ENCODE measurements at regions not wholly inside any gene's neighbourhood (a gene's known extent, or its start where the extent isn't known, plus 50 kb on each side); places are given as distances from the start of the nearest gene placed in this dataset.
"Not testable (repeated sequence)": the region's sequence is repeated elsewhere in the genome, so short reads cannot be mapped to it uniquely, and the experiment has no call there.

GRCh38 chr6:141788096-141788495 lies 344.6 kb upstream of the GJE1 start:
- Histone ChIP-seq H3K27me3 (ENCODE audit: control insufficient read depth, insufficient read depth, low read length) (no peaks in the 10 kb centered on the region), H3K27ac (ENCODE audit: low read depth, low read length) (no peak overlapping the region), H3K36me3 (ENCODE audit: control insufficient read depth, insufficient read depth, low read length) (no peaks in the 10 kb centered on the region), H3K4me1 (ENCODE audit: control insufficient read depth, insufficient read depth, low read length) (no peaks in the 10 kb centered on the region), H3K9ac (ENCODE audit: low read length) (no peak overlapping the region), H3K4me3 (ENCODE audit: low read length) (no peak overlapping the region)

DNA sequence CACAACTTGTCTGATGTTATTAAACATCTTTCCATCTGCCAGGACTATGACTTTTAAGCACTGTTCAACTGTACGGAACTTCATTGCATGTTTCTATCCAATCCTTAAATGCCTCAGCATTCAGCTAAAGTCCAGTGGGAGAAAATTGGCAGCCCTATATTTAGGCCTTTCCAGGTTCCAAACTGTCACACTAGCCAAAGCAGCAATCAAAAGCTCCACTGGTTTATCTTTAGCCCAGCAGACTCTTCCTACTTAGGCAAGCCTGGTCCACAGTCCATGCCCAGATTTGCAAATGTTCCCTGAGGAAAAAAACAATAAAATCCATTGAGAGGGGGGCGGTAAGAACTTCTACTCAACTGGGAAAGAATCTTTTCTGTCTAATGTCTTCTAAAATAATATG lies 349.1 kb upstream of the GJE1 start:
- Histone ChIP-seq H3K9ac (ENCODE audit: low read length) (no peak overlapping the region), H3K27ac (ENCODE audit: low read depth, low read length) (no peak overlapping the region), H3K4me3 (ENCODE audit: low read length) (no peak overlapping the region), H3K4me1 (ENCODE audit: control insufficient read depth, insufficient read depth, low read length) (no peaks in the 10 kb centered on the region), H3K27me3 (ENCODE audit: control insufficient read depth, insufficient read depth, low read length) (no peaks in the 10 kb centered on the region), H3K36me3 (ENCODE audit: control insufficient read depth, insufficient read depth, low read length) (no peaks in the 10 kb centered on the region)

DNA sequence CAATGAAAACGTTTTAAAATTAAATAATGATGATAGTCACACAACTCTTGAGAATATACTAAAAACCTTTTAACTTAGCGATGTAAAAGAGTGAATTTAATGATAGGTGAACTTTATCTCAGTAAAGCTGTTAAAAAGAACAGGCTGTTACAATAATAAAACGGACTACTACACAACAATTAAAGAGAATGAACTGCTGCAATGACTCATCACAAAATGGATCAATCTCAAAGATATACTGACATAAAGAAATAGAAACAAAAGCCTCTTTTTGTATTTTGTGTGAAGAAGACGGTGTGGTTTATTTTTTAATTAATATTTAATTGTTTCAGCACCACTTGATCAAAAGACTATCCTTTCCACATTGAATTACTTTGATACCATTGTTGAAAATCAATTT lies 352.4 kb upstream of the GJE1 start:
- Histone ChIP-seq H3K36me3 (ENCODE audit: control insufficient read depth, insufficient read depth, low read length) (no peaks in the 10 kb centered on the region), H3K27ac (ENCODE audit: low read depth, low read length) (no peak overlapping the region), H3K4me3 (ENCODE audit: low read length) (no peak overlapping the region), H3K4me1 (ENCODE audit: control insufficient read depth, insufficient read depth, low read length) (no peaks in the 10 kb centered on the region), H3K27me3 (ENCODE audit: control insufficient read depth, insufficient read depth, low read length) (no peaks in the 10 kb centered on the region), H3K9ac (ENCODE audit: low read length) (no peak overlapping the region)

GRCh38 chr6:141764388-141764787 lies 368.3 kb upstream of the GJE1 start:
- Histone ChIP-seq H3K4me3 (ENCODE audit: low read length) (no peak overlapping the region), H3K36me3 (ENCODE audit: control insufficient read depth, insufficient read depth, low read length) (no peaks in the 10 kb centered on the region), H3K27me3 (ENCODE audit: control insufficient read depth, insufficient read depth, low read length) (no peaks in the 10 kb centered on the region), H3K27ac (ENCODE audit: low read depth, low read length) (no peak overlapping the region), H3K4me1 (ENCODE audit: control insufficient read depth, insufficient read depth, low read length) (no peaks in the 10 kb centered on the region), H3K9ac (ENCODE audit: low read length) (no peak overlapping the region)

- Histone ChIP-seq H3K27ac (ENCODE audit: low read depth, low read length) (no peak overlapping the region), H3K27me3 (ENCODE audit: control insufficient read depth, insufficient read depth, low read length) (no peaks in the 10 kb centered on the region), H3K4me1 (ENCODE audit: control insufficient read depth, insufficient read depth, low read length) (no peaks in the 10 kb centered on the region), H3K9ac (ENCODE audit: low read length) (no peak overlapping the region), H3K36me3 (ENCODE audit: control insufficient read depth, insufficient read depth, low read length) (no peaks in the 10 kb centered on the region), H3K4me3 (ENCODE audit: low read length) (no peak overlapping the region)
Measured at GRCh38 chr6:141758430-141758829, 374.3 kb upstream of the GJE1 start.

DNA sequence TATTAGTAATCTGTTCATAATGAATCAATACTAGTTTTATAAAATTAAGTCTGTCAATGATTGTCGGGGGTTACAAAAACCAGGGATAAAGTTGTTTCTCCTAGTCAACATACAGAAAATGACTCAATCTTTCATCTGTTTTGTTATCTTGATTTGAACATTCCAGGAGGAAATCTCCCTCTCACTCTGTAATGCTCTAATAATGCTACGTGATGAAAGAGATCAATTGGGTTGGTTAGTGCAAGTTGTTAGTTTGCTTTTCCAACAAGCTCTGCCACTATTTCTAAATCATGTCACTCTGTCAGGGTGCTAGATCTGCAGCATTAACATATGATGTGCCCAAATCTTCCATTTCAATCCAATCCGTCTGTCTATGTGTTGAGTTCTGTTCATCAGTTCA lies 379.5 kb upstream of the GJE1 start:
- Histone ChIP-seq H3K9ac (ENCODE audit: low read length) (no peak overlapping the region), H3K27me3 (ENCODE audit: control insufficient read depth, insufficient read depth, low read length) (no peaks in the 10 kb centered on the region), H3K4me3 (ENCODE audit: low read length) (no peak overlapping the region), H3K4me1 (ENCODE audit: control insufficient read depth, insufficient read depth, low read length) (no peaks in the 10 kb centered on the region), H3K27ac (ENCODE audit: low read depth, low read length) (no peak overlapping the region), H3K36me3 (ENCODE audit: control insufficient read depth, insufficient read depth, low read length) (no peaks in the 10 kb centered on the region)

DNA sequence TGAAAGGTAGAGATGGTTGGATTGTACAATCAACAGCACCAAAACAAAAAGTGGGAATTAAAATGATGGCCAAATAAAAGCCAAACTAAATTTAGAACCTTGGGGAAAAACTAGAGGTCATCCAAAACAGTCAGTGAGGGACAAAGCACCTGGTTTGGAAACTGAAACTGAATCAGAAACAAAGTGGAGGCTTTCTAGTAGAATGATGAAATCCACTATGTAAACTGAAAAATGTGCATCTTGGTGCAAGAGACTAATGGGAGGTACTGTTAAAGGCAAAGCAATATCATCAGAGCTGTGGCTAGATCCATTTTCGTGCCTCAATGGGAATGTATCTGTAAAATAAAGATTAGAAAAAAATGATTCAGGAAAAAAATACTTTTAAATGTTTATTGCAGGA lies 380.0 kb upstream of the GJE1 start:
- no peaks in the 10 kb centered on the region for H3K27me3 ChIP-seq (ENCODE audit: control insufficient read depth, insufficient read depth, low read length)

DNA sequence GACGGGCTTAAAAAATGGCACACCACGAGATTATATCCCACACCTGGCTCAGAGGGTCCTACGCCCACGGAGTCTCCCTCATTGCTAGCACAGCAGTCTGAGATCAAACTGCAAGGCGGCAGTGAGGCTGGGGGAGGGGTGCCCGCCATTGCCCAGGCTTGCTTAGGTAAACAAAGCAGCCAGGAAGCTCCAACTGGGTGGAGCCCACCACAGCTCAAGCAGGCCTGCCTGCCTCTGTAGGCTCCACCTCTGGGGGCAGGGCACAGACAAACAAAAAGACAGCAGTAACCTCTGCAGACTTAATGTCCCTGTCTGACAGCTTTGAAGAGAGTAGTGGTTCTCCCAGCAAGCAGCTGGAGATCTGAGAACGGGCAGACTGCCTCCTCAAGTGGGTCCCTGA lies 386.4 kb upstream of the GJE1 start:
- not testable (repeated sequence) for H3K27me3 ChIP-seq (ENCODE audit: control insufficient read depth, insufficient read depth, low read length); H3K4me1 ChIP-seq (ENCODE audit: control insufficient read depth, insufficient read depth, low read length); H3K4me3 ChIP-seq (ENCODE audit: low read length); H3K36me3 ChIP-seq (ENCODE audit: control insufficient read depth, insufficient read depth, low read length); H3K9ac ChIP-seq (ENCODE audit: low read length); H3K27ac ChIP-seq (ENCODE audit: low read depth, low read length)

More for the DNA sequence above, 380.0 kb upstream of the GJE1 start:
- no peak overlapping the region for H3K9ac ChIP-seq (ENCODE audit: low read length)
- H3K4me1 ChIP-seq (ENCODE audit: control insufficient read depth, insufficient read depth, low read length) = no peaks in the 10 kb centered on the region
- H3K4me3 ChIP-seq (ENCODE audit: low read length) = no peak overlapping the region
- H3K36me3 ChIP-seq (ENCODE audit: control insufficient read depth, insufficient read depth, low read length) = no peaks in the 10 kb centered on the region
- no peak overlapping the region for H3K27ac ChIP-seq (ENCODE audit: low read depth, low read length)

DNA sequence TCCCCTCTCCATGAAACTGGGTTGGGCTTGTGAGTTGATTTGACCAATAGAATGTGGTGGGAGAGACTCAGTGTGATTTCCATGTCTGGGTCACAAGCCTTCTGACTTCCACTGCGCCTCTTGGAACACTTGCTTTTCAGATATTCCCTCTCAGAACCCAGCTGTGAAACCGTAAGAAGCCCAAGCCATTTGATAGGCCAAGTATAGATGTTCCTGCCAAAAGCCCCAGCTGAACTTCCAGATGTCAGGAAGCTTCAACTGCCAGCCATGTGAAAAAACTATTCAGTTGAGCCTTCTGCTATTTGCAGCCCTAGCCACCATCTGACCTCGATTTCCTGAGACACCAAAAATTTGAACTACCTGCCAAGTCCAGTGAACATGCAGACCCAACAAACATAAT lies 387.8 kb upstream of the GJE1 start:
- no peak overlapping the region for H3K4me3 ChIP-seq (ENCODE audit: low read length)
- no peaks in the 10 kb centered on the region for H3K4me1 ChIP-seq (ENCODE audit: control insufficient read depth, insufficient read depth, low read length)
- H3K27ac ChIP-seq (ENCODE audit: low read depth, low read length) = no peak overlapping the region
- H3K36me3 ChIP-seq (ENCODE audit: control insufficient read depth, insufficient read depth, low read length) = no peaks in the 10 kb centered on the region
- no peak overlapping the region for H3K9ac ChIP-seq (ENCODE audit: low read length)
- no peaks in the 10 kb centered on the region for H3K27me3 ChIP-seq (ENCODE audit: control insufficient read depth, insufficient read depth, low read length)

GRCh38 chr6:141744194-141744925 lies 388.4 kb upstream of the GJE1 start:
- Histone ChIP-seq H3K36me3 (ENCODE audit: control insufficient read depth, insufficient read depth, low read length) (no peaks in the 10 kb centered on the region), H3K4me1 (ENCODE audit: control insufficient read depth, insufficient read depth, low read length) (no peaks in the 10 kb centered on the region), H3K27me3 (ENCODE audit: control insufficient read depth, insufficient read depth, low read length) (no peaks in the 10 kb centered on the region), H3K4me3 (ENCODE audit: low read length) (no peak overlapping the region), H3K9ac (ENCODE audit: low read length) (no peak overlapping the region), H3K27ac (ENCODE audit: low read depth, low read length) (no peak overlapping the region)

DNA sequence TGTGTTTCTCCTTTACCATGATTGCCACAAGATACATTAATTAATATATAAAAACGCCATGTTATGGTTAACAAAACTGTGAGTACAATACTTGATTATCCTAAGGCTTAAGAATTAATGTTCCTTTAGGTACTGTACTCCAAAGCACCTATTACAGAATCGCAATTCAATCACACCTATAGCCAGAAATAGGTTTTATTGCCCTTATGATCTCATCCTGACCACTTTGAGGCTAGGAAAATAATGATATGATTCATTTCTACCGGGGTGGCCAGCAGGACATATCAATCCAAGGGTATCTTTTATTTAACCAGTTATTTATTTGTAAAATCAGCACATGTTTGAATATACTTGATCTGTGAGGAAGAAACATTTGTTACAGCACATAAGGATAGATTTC lies 396.6 kb upstream of the GJE1 start:
- H3K4me1 ChIP-seq (ENCODE audit: control insufficient read depth, insufficient read depth, low read length) = no peaks in the 10 kb centered on the region
- no peak overlapping the region for H3K4me3 ChIP-seq (ENCODE audit: low read length)
- no peak overlapping the region for H3K9ac ChIP-seq (ENCODE audit: low read length)
- H3K36me3 ChIP-seq (ENCODE audit: control insufficient read depth, insufficient read depth, low read length) = no peaks in the 10 kb centered on the region
- no peaks in the 10 kb centered on the region for H3K27me3 ChIP-seq (ENCODE audit: control insufficient read depth, insufficient read depth, low read length)
- H3K27ac ChIP-seq (ENCODE audit: low read depth, low read length) = no peak overlapping the region

DNA sequence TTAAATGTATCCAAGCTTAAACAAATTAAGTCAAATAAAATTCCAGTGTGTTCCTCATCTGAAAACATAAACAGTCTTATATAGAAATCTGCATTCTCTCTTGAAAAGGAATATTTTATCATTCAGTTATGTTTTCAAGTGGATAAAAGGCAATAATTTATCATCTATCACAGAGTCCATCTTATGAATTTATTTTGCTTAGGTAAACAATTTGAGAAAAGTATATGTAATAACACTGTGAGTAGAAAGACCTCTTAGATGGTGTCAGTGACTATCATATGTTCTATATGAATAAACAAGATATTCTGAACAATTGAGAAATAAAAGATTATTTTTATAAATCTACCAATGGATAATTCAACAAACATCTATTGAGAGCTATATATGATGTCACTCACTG lies 397.6 kb upstream of the GJE1 start:
- no peaks in the 10 kb centered on the region for H3K4me1 ChIP-seq (ENCODE audit: control insufficient read depth, insufficient read depth, low read length)
- no peak overlapping the region for H3K27ac ChIP-seq (ENCODE audit: low read depth, low read length)
- no peak overlapping the region for H3K4me3 ChIP-seq (ENCODE audit: low read length)
- H3K9ac ChIP-seq (ENCODE audit: low read length) = no peak overlapping the region
- H3K27me3 ChIP-seq (ENCODE audit: control insufficient read depth, insufficient read depth, low read length) = no peaks in the 10 kb centered on the region
- H3K36me3 ChIP-seq (ENCODE audit: control insufficient read depth, insufficient read depth, low read length) = no peaks in the 10 kb centered on the region

GRCh38 chr6:141734071-141734840 lies 398.5 kb upstream of the GJE1 start:
- no peak overlapping the region for H3K9ac ChIP-seq (ENCODE audit: low read length)
- H3K27me3 ChIP-seq (ENCODE audit: control insufficient read depth, insufficient read depth, low read length) = no peaks in the 10 kb centered on the region
- H3K36me3 ChIP-seq (ENCODE audit: control insufficient read depth, insufficient read depth, low read length) = no peaks in the 10 kb centered on the region
- no peak overlapping the region for H3K4me3 ChIP-seq (ENCODE audit: low read length)
- no peak overlapping the region for H3K27ac ChIP-seq (ENCODE audit: low read depth, low read length)
- H3K4me1 ChIP-seq (ENCODE audit: control insufficient read depth, insufficient read depth, low read length) = no peaks in the 10 kb centered on the region

Data from rectal smooth muscle tissue (tissue), 1 donor.